HFFc6 (cell line): ENCODE measurements at regions not wholly inside any gene's neighbourhood (a gene's known extent, or its start where the extent isn't known, plus 50 kb on each side); places are given as distances from the start of the nearest gene placed in this dataset.

ENCODE experiments used
- DNase-seq: peaks from one replicate; pipeline ENCODE4 v3.0.0-alpha.2; 2018
- H3K27ac Mint-ChIP-seq: 2 replicates; pipeline ENCODE4 v1.8.0; 2020; ENCODE audit warnings: mild to moderate bottlenecking, mixed read lengths
- H3K27me3 Mint-ChIP-seq: 2 replicates; pipeline ENCODE4 v1.8.0; 2021; ENCODE audit warnings: mild to moderate bottlenecking, moderate library complexity, mixed read lengths; ENCODE audit not compliant: insufficient read depth
- H3K36me3 Mint-ChIP-seq: 2 replicates; pipeline ENCODE4 v1.8.0; 2021; ENCODE audit warnings: low read depth, mixed read lengths
- H3K4me1 Mint-ChIP-seq: 2 replicates; pipeline ENCODE4 v1.8.0; 2020; ENCODE audit warnings: low read depth, mixed read lengths
- H3K4me3 Mint-ChIP-seq: 2 replicates; pipeline ENCODE4 v1.8.0; 2020; ENCODE audit warnings: mild to moderate bottlenecking, moderate library complexity, mixed read lengths
- H3K9me3 Mint-ChIP-seq: 2 replicates; pipeline ENCODE4 v1.8.0; 2020; ENCODE audit warnings: mild to moderate bottlenecking, mixed read lengths
- TF ChIP-seq, protein P1 (sequence below): fragments of 200-600 bp; sonication (generic); IDR thresholded peaks from 2 replicates; pipeline ENCODE4 v1.5.0; 2021; ENCODE audit warnings: antibody characterized with exemption, mild to moderate bottlenecking

DNA sequence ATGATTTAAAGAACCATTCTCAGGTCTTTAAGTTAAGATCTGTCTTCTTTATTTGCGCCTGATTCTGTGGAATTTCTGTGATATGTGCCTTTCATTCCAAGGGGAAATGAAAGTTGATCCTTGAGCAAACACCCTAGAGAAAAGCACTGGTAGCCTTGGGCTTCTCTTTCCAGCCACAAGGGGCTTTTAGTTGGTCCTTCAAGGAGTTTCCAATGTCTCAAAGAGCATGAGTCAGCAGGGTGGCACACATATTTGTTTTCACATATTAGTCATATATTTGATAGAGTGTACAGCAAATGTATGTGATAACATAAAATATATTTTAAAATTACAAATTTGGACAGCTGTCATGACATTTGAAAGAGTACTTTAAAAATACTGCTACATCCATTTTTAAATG, 339.5 kb downstream of the TXNL1 start:
- no peak overlapping the region for H3K27ac Mint-ChIP-seq
- no peaks in the 10 kb centered on the region; the same call in 1 of the 2 replicates for H3K27me3 Mint-ChIP-seq

DNA sequence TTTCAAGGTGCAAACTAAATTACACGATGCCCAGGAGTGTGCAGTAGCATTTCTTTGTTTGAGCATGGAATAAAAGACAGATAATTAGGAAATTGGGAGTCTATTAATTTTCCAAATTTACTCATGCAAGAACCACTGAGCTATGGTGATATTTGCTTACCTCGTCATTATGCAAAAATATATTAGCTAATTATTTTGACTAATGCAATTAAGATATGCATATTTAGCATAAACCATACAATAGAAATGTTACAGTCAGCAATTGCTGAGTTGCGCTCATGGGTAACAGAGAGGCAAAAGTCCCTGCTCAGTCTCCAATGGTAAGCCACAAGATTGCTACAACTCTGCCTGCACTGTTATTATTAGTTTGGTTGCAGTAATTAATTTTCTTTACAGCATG, 342.0 kb downstream of the TXNL1 start:
- Mint-ChIP-seq H3K36me3 (no peaks in the 10 kb centered on the region), H3K27ac (no peak overlapping the region), H3K4me1 (peaks cover 9% of the 10 kb centered on the region), H3K9me3 (no peaks in the 10 kb centered on the region), H3K4me3 (no peak overlapping the region), H3K27me3 (peaks cover 1% of the 10 kb centered on the region; the same call in 1 of the 2 replicates)
- TF ChIP-seq, protein P1, sequence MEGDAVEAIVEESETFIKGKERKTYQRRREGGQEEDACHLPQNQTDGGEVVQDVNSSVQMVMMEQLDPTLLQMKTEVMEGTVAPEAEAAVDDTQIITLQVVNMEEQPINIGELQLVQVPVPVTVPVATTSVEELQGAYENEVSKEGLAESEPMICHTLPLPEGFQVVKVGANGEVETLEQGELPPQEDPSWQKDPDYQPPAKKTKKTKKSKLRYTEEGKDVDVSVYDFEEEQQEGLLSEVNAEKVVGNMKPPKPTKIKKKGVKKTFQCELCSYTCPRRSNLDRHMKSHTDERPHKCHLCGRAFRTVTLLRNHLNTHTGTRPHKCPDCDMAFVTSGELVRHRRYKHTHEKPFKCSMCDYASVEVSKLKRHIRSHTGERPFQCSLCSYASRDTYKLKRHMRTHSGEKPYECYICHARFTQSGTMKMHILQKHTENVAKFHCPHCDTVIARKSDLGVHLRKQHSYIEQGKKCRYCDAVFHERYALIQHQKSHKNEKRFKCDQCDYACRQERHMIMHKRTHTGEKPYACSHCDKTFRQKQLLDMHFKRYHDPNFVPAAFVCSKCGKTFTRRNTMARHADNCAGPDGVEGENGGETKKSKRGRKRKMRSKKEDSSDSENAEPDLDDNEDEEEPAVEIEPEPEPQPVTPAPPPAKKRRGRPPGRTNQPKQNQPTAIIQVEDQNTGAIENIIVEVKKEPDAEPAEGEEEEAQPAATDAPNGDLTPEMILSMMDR, result no peak
- no peak for DNase-seq

More for the DNA sequence above, 339.5 kb downstream of the TXNL1 start:
- TF ChIP-seq, protein P1, result peak; percentile 70
- Mint-ChIP-seq H3K4me3 (no peak overlapping the region), H3K9me3 (no peaks in the 10 kb centered on the region), H3K4me1 (peaks cover 9% of the 10 kb centered on the region), H3K36me3 (no peaks in the 10 kb centered on the region)
- peak; percentile 52 for DNase-seq

DNA sequence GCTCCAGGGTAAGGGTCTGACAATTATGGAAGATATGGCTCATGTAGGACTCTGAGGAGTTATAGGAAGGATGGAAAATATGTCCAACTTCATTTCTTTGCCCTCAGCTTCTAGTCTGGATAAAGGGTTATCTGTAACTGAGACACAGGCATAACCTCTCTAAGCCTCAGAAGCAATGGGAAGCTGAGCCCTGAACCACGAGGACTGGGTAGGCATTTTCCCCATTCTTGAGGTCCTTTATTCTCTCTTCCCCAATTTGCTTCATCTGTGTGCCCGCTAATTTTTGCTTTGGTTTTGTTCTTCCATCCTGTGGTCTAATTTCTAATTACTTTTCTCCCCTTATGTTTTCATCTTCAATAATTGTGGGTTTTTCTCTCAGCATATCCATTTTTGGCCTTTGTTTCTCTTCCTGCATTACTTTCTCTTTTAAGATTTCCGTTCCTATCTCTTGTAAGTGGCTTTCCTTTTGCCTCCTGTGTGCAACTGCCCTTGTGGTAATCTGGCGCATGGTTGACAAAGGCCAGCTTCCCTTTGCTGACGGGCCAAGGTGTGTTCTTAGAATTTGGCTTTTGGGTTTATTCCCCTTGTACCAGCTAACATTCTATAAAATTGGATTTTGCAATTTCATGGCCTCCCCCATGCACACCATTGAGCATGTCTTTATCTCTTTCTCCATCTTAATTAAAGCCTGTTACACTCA, 343.8 kb downstream of the TXNL1 start:
- Mint-ChIP-seq H3K27me3 (peaks cover 1% of the 10 kb centered on the region; the same call in 1 of the 2 replicates), H3K4me1 (peaks cover 9% of the 10 kb centered on the region), H3K36me3 (no peaks in the 10 kb centered on the region), H3K9me3 (no peaks in the 10 kb centered on the region), H3K27ac (no peak overlapping the region), H3K4me3 (no peak overlapping the region)
- TF ChIP-seq, protein P1, result no peak
- no peak for DNase-seq

DNA sequence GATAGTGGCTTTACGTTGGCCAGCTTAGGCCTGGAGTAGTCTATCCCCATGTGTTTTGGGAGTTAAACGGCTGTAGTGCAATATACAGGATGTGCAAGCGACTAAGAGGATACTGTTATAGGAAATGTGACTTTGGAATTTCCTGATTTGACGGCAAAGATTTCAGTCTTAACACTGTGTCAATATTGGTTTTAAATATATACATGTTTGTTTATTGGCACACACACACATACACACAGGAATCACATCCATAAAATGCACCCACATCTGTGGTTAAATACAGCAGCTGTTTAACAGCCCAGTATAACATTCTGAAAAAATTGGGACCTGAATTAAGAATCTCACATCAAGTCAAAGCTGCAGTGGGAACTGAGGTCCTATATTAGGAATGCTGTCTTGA, 347.1 kb downstream of the TXNL1 start:
- no peak for DNase-seq
- Mint-ChIP-seq H3K4me1 (peaks cover 11% of the 10 kb centered on the region), H3K4me3 (no peak overlapping the region), H3K27me3 (peaks cover 1% of the 10 kb centered on the region; the same call in 1 of the 2 replicates), H3K27ac (no peak overlapping the region), H3K36me3 (no peaks in the 10 kb centered on the region), H3K9me3 (no peaks in the 10 kb centered on the region)
- TF ChIP-seq, protein P1, result no peak

DNA sequence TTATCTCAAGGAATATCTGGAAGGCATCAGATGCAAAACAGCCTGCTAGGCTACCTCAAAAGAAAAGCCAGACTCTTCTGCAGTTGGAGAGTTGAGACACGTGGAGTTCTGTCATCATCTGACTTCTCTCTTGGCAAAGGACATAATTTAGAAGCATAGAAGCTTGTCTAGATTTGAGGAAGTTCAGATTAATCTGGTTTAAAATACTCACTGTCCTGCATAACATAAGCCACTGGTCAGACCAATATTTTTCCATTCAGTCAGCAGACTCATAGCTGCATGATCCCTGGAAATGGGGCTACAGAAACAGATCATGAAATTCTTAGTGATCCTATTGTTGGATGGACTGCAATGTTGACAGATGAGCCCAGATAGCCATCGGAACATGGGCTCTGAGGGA, 349.0 kb downstream of the TXNL1 start:
- no peak overlapping the region for H3K27ac Mint-ChIP-seq

More for the DNA sequence above, 349.0 kb downstream of the TXNL1 start:
- Mint-ChIP-seq H3K36me3 (no peaks in the 10 kb centered on the region), H3K27me3 (peaks cover 1% of the 10 kb centered on the region), H3K4me1 (peaks cover 30% of the 10 kb centered on the region), H3K9me3 (no peaks in the 10 kb centered on the region), H3K4me3 (no peak overlapping the region)
- no peak for DNase-seq
- TF ChIP-seq, protein P1, result no peak
